Fibroblast of lung (primary cell): ENCODE measurements at regions not wholly inside any gene's neighbourhood (a gene's known extent, or its start where the extent isn't known, plus 50 kb on each side); places are given as distances from the start of the nearest gene placed in this dataset.

ENCODE experiments used
- EZH2 ChIP-seq: IDR thresholded peaks from 2 replicates; pipeline ENCODE4 v1.5.1; 2012; ENCODE audit warnings: low read length, control low read depth, mild to moderate bottlenecking; ENCODE audit errors: missing control alignments
- TF ChIP-seq, protein P1 (sequence below), 2 donors: IDR thresholded peaks in 1 of 2; conservative IDR thresholded peaks in 1 of 2; 1 replicate in 1 of 2; 2 replicates in 1 of 2; pipeline ENCODE4 v1.5.1; 2011 to 2012; ENCODE audit warnings: low read length in 2 of 2, control low read depth in 1 of 2, inconsistent platforms in 1 of 2, low read depth in 1 of 2, mild to moderate bottlenecking in 1 of 2

DNA sequence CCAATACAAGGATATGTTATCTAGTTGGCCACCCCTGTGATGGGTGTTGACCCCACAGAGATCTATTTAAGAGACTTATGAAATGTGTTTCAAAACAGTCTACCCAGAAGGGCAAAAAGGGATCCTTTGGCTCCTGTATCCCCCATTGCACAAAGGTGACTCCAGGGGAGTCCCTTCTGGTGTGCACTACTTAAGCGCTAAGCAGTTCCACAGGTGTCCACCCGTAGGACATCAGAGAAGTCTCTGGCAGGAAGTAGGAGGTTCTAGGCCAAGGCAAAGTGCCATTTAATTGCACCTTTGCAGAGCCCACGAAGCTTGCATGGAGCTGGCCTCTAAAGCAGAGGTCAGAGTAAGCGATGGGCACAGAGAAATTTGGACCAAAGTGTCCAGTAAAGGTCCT lies 147.7 kb downstream of the MRPL14 start:
- TF ChIP-seq, protein P1, sequence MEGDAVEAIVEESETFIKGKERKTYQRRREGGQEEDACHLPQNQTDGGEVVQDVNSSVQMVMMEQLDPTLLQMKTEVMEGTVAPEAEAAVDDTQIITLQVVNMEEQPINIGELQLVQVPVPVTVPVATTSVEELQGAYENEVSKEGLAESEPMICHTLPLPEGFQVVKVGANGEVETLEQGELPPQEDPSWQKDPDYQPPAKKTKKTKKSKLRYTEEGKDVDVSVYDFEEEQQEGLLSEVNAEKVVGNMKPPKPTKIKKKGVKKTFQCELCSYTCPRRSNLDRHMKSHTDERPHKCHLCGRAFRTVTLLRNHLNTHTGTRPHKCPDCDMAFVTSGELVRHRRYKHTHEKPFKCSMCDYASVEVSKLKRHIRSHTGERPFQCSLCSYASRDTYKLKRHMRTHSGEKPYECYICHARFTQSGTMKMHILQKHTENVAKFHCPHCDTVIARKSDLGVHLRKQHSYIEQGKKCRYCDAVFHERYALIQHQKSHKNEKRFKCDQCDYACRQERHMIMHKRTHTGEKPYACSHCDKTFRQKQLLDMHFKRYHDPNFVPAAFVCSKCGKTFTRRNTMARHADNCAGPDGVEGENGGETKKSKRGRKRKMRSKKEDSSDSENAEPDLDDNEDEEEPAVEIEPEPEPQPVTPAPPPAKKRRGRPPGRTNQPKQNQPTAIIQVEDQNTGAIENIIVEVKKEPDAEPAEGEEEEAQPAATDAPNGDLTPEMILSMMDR (conservative IDR thresholded peaks at IDR 0.05 in 1 of 2, IDR thresholded peaks at IDR 0.05 in 1 of 2; ENCODE audit: low read depth in 1 of 2, low read length in 2 of 2): no peak
- TF ChIP-seq EZH2: no peak
